GM12801 (cell line): ENCODE measurements at regions not wholly inside any gene's neighbourhood (a gene's known extent, or its start where the extent isn't known, plus 50 kb on each side); places are given as distances from the start of the nearest gene placed in this dataset.

Experiments used
- CTCF ChIP-seq: IDR thresholded peaks from one replicate; pipeline ENCODE4 v1.5.1; 2011; ENCODE audit warnings: control low read depth; ENCODE audit not compliant: insufficient read length; ENCODE audit errors: extremely low read depth

GRCh38 chr21:28338701-28339305, 653.9 kb downstream of the LTN1 start:
- no peak for TF ChIP-seq CTCF

GRCh38 chr21:28337315-28337714, 655.4 kb downstream of the LTN1 start:
- no peak for TF ChIP-seq CTCF

- no peak for TF ChIP-seq CTCF
These were observed 656.4 kb downstream of the LTN1 start for GRCh38 chr21:28336314-28336713.

GRCh38 chr21:28334407-28334806, 658.3 kb downstream of the LTN1 start:
- TF ChIP-seq CTCF = no peak

- TF ChIP-seq CTCF = no peak
These were observed 659.0 kb downstream of the LTN1 start for GRCh38 chr21:28333578-28334075.

GRCh38 chr21:28332796-28333195, 659.9 kb downstream of the LTN1 start:
- TF ChIP-seq CTCF = no peak

- TF ChIP-seq CTCF = no peak
These were observed 667.1 kb downstream of the LTN1 start for GRCh38 chr21:28325618-28326017.
